ENCODE measurements at regions not wholly inside any gene's neighbourhood (a gene's known extent, or its start where the extent isn't known, plus 50 kb on each side); places are given as distances from the start of the nearest gene placed in this dataset.
"Not testable (repeated sequence)": the region's sequence is repeated elsewhere in the genome, so short reads cannot be mapped to it uniquely, and the experiment has no call there.

DNA sequence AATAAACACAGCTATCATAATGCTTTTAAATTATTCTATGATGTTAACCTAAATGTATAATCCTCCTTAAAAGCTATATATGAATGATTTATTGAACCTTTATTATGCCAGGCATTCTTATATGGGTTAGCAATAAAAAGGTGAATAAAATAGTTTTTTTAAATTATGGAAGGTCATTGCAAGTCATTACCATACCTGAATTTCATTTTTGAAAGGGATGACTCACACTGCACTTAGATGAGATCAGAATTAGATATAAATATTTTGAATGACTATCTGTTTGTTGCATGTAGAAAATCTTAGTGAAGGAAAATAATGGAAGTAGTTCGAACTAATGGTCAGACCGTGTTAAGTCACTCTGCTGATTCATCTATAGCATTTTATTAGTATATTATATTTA is 822.3 kb downstream of the LUZP2 start:
- DNase-seq, result no peak

GRCh38 chr11:25327656-25328055 is 830.8 kb downstream of the LUZP2 start:
- DNase-seq, result no peak

DNA sequence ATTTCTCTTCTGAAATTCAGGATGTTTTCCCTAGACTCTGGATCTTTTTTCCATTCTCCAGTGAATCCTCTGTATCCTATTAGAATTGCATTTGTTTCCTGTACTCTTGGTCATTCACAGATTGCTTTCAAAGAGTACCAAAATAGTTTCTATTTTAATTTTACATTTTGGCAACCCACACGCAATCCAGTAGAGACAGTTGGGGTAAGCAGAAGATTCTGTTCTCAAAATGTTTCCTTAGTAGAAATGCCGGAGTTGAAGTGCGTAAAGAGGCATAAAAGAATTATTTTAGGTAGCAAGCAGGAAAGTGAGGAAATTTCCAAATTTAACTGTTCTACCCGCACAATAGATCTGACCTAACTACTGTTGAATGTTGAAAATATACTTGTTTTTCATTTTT is 842.4 kb downstream of the LUZP2 start:
- DNase-seq, result peak in 1 of 56 donors; percentile 0

DNA sequence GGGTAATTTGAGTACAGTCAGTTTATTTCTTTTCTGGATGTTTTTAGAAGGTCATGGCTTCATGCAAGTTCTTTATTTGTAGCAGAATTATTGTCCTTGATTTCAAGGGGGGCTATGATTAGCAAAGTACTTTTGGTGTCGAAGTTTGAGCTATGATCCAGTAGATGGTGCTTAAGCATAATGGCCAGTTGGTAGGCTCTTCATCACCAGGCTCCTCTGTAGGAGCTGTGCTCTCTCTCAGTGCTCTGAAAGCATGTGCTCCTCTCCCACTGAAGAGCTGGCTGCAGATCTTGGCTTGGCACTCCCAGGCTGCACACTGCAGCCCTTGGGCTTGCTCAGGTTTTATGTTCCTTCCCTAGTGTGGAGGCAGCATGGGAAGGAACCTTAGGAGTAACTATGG is 852.7 kb downstream of the LUZP2 start:
- DNase-seq, result no peak

GRCh38 chr11:25350899-25351803 is 854.3 kb downstream of the LUZP2 start:
- no peak for DNase-seq

- no peak for DNase-seq
Observed at GRCh38 chr11:25357133-25357532, 860.3 kb downstream of the LUZP2 start.

DNA sequence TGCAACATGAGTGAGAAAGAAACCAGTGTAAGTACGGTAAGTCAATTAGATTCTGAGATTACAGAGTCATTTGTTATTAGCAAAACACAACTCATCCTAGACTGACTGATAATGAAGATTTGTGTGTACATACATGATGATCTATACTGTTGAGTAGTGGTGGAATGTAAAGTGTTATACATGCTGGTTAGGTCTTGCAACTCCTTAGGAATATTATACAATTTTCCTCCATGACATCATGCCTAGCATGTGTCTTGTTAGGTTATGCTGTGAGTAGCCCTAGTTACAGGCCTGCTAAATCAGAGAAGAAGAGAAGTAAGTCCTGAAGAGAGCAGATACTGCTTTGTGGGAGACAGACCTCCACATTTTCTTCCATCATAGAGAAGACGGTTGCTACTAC is 880.6 kb downstream of the LUZP2 start:
- DNase-seq, result no peak

DNA sequence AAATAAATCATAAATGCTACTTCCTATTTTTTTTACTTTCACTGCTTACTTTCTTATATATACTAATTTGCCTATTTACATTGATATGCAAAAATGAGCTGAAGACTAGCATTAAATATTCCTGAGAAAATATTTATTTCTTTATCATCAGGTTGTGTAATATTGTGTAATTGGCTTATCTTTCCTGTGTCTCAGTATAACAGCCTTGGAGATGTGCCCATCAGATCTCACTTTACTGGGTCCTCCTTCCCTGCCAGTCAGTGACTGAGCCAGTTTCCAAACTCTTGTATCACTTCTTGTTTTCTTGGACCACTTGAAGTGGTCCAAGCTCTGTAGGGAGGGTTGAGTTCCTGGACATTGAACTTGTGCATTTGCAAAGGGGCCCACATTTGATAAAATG is 900.0 kb downstream of the LUZP2 start:
- no peak for DNase-seq

GRCh38 chr11:25408146-25408545 is 911.3 kb downstream of the LUZP2 start:
- no peak for DNase-seq

GRCh38 chr11:25415793-25416192 is 916.1 kb upstream of the ANO3 start:
- DNase-seq, result no peak

GRCh38 chr11:25423436-25424199 is 908.3 kb upstream of the ANO3 start:
- no peak for DNase-seq

DNA sequence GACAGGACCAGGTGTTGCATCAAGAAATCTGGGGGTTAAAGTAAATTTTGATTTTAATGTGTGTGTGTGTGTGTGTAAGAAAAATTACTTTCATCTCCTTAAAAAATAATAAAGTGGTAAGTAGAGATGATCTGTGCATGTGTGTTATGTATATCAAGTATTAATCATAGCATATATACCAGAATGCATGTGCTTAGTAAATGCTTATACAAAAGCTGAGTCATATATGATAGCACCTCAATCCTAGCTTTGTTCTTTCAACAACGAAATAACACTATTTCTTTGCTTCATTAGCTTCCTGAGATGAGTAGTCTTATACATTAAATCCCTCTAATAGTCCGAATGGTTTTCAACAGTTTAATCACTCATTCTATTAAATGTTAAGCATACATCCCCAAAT is 899.6 kb upstream of the ANO3 start:
- DNase-seq, result no peak

DNA sequence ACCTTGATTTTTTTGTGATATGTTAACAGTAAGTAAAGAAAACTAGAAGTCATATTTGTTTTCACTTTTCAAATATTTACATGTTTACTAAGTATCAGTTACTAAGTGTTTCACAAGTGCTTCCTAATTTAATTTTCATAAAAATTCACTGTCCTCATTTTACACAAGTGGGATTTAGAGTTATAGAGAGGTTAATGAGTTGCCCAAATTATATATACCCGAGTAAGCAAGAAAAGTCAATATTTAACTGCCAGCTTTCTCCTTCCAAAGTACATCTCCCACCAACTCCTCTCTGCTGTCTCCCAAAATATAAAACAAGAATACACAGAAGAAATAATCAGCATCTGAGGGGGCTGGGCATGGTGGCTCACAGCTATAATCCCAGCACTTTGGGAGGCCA is 896.7 kb upstream of the ANO3 start:
- no peak for DNase-seq

DNA sequence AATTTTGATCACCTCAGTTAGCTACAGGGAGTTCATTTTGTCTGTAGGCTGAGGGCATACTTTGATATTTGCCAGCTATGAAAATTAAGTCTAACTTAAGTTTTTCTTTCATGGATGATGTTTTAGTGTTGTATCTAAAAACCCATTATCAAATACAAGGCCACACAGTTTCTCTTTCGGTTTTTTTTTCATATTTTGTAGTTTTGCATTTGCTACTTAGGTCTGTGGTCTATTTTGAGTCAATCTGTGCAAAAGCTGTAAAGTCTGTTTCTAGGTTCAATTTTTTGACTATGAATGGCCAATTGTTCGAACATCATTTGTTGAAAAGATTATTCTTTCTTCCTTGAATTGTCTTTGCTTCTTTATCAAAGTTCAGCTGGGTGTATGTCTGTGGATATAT is 895.6 kb upstream of the ANO3 start:
- DNase-seq, result no peak

GRCh38 chr11:25441421-25441820 is 890.5 kb upstream of the ANO3 start:
- DNase-seq, result no peak

- no peak for DNase-seq
Observed at GRCh38 chr11:25449091-25449490, 882.8 kb upstream of the ANO3 start.

- DNase-seq, result no peak
Observed at GRCh38 chr11:25453471-25453870, 878.5 kb upstream of the ANO3 start.

GRCh38 chr11:25456211-25456610 is 875.7 kb upstream of the ANO3 start:
- no peak for DNase-seq

GRCh38 chr11:25483915-25484635 is 847.9 kb upstream of the ANO3 start:
- DNase-seq, result no peak

- DNase-seq, result no peak
Observed at GRCh38 chr11:25485315-25485714, 846.6 kb upstream of the ANO3 start.

- DNase-seq, result not testable (repeated sequence)
Observed at GRCh38 chr11:25486338-25486737, 845.6 kb upstream of the ANO3 start.

- DNase-seq, result not testable (repeated sequence)
Observed at GRCh38 chr11:25488176-25488575, 843.8 kb upstream of the ANO3 start.
